ENCODE measurements at regions not wholly inside any gene's neighbourhood (a gene's known extent, or its start where the extent isn't known, plus 50 kb on each side); places are given as distances from the start of the nearest gene placed in this dataset.

DNA sequence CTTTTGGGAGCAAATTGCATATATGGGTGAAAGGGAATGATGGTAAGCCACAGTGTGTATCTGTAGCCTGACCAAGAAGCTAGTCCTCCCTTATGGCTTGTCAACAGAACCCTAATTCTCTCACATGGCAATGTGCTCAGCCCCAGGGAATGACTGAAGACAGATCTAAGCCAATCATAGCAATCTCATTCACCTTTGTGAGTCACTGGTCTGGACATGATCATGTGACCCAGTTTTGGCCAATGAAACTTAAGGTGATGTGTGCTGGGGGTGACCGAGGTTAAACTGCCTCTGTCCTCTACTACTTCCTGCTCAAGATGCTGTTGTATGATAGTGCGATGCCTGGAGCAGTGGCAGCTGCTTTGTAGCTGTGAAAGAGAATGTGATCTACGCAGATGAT is 491.2 kb upstream of the HS6ST1 start:
- no peak for TF ChIP-seq CTCF (IDR thresholded peaks at IDR 0.05)
- no peak for TF ChIP-seq POLR2A (IDR thresholded peaks at IDR 0.05)

Data from testis (tissue), 2 donors.